NCI-H2029 (cell line): ENCODE measurements at regions not wholly inside any gene's neighbourhood (a gene's known extent, or its start where the extent isn't known, plus 50 kb on each side); places are given as distances from the start of the nearest gene placed in this dataset.

Source experiments
- DNase-seq: peaks from one replicate; lab custom pipeline; 2025; lab: John Stamatoyannopoulos, UW

DNA sequence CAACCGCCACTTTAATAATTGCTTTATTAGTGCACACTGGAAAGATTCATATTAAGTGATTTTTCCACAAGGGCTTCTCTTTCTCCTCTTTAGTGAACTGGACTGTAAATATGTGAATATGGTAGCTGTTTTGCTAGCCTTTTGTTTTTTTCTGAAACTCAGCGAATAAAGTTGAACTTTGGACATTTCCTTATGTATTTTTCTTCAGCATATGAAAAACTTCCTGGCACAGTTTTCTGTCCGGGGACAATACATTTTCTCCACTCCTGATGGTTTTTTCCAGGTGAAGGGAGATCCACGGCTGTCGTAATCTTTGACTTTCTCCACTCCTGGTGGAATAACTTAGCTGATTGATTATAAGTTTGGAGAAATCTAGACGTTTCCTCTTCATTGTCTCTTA is 457.4 kb upstream of the FAT1 start:
- no peak for DNase-seq

DNA sequence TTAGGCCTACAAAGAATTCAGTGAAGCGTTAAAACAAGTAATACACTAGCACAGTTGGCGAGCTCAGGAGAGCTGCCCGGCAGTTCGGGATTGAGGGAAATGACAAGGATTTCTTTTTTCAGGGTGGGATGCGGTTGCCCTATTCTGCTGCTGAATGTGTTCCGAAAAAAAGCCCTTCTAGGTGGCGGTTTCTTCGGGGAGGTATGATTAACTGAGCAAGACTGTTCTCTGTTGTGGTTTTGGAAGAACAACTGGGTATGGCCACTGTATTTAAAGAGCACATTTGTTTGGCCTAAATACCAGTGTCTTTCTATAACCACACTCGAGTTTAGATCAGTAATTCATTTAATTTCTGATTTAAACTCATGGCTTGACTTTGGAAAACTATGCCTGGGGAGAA is 459.7 kb upstream of the FAT1 start:
- no peak for DNase-seq

DNA sequence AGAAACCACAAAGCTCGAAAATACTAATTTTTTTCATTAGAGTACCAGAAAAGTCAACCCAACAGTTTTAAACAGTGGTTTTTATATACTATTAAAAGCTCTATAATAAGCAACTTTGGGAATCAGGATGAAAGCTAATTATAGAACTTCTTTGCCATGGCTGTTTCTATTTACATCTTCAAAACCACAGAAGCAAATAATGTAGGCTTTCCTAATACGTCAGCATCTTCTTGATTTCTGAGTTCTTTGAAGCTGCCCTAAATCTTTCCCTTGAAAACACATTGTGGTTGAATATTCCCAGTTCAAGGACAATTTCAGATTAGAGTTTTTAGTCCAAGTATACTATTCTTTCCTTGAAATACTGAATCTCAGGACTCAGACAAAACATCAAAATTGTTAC is 460.2 kb upstream of the FAT1 start:
- no peak for DNase-seq

DNA sequence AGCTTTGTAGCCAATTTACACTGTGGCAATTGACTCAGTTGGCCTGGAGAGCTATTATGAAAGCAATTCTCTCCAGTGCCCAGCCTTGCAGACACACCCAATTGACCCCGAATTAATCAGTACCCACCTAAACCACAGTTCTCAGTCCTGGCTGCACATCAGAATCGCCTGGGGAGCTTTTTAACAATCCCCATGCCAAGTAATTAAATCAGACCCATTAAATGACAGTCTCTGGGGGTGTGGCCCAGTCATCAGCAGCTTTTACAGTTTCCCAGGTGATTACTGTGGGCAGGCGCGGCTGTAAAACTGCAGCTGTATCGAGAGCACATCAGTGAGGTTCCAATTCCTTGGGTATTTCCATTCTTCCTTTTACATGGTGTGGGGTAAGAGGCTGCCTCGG is 460.9 kb upstream of the FAT1 start:
- DNase-seq: no peak

GRCh38 chr4:187188118-187188517 is 464.5 kb upstream of the FAT1 start:
- DNase-seq: no peak

DNA sequence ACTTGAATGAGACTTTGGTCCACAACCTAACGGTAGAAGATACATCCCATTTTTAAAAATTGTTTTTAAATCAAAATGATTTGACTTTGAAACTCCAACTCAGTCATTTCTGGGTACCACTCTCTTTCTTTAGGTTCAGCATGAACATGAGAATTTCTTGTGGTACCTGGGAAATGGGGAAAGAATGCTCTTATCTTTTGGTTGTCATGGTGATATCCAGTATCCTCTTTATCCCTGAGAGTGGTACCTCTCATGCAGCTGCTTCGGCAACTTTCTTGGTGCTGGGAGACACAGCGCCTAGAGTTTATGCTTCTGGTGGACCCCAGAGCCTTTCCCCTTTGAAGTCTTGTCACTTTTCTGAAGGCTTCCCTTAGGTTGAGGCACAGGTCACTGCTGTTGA is 465.1 kb upstream of the FAT1 start:
- DNase-seq: no peak

DNA sequence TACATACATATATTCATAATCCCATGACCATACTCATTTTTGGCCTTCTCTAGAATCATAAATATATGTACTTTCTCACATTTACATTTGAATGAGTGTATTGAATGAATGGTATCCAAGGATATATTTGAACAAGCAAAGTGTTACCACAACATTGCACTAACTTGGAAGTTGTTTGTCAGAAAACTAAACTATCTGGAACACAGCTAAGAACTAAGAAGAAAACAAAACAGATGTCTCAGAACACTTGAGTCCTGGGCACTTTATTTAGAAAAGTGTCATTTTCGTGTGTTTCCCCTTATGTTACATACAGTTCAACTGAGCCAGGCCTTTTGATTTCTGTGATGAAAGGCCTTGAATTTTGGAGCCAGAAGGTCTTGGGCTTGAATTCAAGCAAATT is 466.7 kb upstream of the FAT1 start:
- no peak for DNase-seq

GRCh38 chr4:187191676-187192075 is 468.0 kb upstream of the FAT1 start:
- no peak for DNase-seq

DNA sequence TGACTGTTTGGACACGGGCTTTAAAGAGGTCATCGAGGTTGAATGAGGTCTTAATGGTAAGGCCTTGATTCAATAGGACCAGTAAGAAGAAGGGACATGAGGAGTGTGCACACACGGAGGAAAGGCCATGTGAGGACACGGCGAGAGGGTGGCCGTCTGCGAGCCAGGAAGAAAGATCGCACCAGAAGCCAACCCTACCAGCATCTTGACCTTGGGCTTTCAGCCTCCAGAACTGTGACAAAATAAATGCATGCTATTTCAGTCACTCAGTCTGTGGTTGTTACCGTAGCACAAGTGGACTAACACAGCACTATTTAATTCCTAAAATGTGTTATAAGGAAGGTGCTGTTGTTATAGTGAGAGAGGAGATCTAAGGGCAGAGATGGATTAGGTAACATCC is 468.6 kb upstream of the FAT1 start:
- no peak for DNase-seq

- DNase-seq: no peak
Measured at GRCh38 chr4:187193141-187193540, 469.5 kb upstream of the FAT1 start.

DNA sequence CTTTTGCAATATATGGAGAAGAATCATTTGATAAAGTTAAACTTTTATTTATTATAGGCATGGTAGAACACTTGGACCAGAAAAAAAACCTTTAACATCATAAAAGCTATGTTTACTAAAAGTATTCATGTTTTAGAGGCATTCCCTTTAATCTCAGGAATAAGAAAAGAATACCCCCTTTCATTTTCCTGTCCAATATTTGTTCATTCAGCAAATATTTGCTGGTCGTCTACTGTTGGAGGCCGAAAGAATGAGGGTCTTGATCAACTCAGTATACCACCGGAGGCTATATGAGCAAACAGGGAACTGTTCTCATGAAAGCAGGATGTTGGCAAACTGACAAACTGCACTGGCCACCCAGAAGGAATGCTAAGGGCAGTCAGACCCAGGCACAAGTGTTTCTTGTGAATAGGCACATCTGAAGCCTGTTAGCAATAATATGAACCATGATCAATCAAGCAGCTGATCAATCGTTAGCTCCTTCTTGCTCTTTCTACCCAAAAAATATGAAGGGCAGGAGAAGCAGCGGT is 480.8 kb upstream of the FAT1 start:
- no peak for DNase-seq

DNA sequence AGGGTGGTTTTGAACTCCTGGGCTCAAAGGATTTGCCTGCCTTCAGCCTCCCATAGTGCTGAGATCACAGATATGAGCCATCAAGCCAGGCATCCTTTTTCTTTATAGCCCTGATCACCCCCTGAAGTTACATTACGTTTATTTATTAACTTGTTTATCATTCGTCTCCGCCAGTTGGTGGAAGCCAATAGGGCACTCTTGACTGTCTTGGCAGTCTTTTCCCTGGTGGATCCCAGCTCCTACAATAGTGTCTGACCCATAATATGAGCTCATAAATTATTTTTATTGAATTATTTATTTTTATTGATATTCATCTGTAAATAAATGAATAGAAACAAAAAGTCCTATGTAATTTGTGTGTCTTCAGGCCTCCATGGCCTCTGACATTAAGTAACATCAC is 484.3 kb upstream of the FAT1 start:
- DNase-seq: no peak

GRCh38 chr4:187208651-187209050 is 485.0 kb upstream of the FAT1 start:
- DNase-seq: no peak

GRCh38 chr4:187209921-187210613 is 486.4 kb upstream of the FAT1 start:
- DNase-seq: no peak

DNA sequence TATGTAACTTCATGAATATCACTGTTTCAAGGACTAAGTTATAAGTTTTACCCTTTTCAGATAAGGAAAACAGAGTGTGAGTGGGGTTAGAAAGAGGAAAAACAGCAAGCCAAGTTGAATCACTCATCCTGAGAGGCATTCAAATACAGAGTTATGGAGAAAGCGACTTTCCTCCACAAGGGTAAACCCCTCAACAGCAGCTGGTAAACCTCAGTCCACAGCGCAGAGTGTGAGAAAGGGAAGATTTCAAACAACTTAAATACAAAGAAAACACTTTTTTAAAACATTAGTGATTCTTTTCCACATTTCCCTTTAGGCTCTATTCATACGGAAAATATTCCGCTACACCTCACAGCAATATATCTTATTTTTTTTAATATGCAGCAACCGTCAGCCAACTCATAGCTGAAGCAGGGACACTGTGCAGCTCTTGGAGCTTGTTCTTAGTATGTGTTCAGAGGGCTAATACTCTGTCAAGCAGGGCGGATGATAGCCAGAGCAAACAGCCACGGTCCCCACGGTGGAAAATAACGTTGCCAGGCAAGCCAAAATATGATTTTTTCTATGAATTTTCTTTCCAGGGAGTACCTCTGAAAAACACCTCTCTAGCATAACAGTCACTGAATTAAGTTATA is 488.9 kb upstream of the FAT1 start:
- no peak for DNase-seq

DNA sequence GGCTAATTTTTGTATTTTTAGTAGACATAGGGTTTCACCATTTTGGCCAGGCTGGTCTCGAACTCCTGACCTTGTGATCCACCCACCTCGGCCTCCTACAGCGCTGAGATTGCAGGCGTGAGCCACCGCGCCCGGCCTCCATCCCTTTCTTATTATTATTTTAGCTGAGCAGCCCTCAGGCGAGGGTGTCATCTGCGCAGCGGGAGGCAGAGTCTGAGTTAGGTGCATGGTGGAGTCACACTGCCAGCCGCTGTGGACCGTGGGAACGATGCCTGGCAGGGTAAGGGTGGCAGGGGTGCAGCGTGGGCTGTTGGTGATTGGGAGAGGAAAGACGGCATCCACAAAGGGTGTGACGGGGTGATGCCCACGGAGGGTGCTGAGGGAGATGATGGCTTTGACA is 491.8 kb upstream of the FAT1 start:
- DNase-seq: no peak

DNA sequence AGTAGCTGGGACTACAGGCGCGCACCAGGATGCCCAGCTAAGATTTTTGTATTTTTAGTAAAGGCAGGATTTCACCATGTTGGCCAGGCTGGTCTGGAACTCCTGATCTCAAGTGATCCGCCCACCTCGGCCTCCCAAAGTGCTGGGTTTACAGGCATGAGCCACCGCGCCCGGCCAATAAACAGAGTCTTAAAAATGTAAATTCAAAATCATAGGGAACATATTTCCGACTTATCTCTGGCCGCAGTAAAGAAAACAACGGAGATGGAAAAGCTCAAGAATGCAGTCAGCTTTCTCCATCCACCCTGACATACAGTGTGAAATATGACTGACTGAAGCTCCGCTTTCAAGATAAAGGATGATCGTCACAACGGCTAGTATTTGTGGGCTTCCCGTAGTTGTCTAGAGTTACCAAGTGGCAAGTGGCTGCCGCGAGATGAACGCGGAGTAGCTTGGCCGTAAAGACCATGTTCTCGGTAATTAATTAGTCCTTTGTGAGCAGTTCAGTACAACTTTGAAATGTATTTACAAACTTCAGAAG is 495.1 kb upstream of the FAT1 start:
- no peak for DNase-seq

DNA sequence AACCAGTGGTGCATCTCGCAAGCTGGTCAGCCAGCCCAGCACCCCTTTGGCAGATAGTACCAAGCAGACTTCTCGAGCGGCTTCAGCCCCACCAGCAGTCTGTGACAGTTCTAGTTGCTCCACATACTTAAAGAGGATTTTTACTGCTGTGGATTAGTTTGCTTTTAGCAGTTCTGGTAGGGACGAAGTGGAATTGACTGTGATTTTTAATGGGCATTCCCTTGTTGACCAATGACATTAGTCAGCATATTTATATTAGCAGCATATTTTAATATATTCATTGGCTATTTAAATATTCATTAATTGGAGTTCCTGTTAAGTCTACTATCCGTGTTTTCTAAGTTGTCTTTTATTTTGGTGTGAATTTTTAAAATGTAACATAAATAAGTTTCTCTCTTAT is 500.9 kb upstream of the FAT1 start:
- no peak for DNase-seq

DNA sequence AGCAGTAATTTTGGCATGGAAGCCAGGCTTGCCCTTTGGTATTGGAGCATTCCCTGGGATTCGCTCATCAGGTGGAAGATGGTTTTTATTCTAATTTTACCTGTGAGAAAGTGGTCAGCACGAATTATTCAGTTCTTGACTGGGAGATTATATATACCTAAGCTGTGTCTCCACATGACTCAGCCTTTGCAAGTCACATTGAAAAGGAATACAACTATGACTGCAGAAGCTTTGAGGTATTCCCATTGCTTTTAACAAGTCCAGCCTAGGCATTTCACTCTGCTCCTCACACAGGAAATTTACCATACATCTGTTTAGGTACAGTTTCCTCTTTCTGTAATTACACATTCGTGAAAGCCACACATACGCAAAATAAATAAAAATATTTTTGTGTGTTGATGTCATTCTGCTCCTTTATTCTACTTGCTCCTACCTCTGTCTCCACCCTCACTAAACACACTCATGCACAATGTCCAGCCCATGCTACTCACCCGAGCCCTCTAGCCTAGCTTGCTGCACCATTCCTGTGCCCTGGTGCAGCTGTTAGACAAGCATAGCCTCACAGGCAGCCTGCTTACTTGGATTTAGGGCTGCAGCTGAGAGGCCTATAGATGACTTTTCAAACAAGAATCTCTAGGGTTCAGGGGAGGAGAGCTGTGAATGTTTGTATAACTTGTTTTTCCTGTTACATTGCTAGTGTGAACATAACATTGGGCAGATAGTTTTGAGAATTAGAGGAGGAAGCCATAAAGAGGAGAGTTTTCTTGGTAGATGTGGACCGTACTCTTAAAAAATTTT is 504.4 kb upstream of the FAT1 start:
- DNase-seq: no peak

DNA sequence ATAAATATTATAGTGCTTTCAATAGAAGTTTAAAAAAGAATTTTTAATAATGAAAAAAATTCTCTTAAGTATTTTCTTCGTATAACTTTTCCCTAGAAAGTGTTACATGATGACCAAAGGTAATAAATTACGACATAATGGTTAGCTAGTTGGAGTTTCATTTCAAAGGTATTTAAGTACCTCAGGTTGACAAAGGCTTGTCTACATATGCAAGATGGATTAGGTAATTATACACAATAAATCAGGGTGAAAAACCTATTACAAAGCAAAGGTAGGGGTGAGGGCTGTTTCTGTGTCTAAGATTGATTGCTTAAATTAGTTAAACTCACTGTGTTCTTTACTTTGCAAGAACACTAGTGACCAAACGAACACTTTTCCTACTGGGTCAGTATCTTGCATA is 508.5 kb upstream of the FAT1 start:
- DNase-seq: no peak

DNA sequence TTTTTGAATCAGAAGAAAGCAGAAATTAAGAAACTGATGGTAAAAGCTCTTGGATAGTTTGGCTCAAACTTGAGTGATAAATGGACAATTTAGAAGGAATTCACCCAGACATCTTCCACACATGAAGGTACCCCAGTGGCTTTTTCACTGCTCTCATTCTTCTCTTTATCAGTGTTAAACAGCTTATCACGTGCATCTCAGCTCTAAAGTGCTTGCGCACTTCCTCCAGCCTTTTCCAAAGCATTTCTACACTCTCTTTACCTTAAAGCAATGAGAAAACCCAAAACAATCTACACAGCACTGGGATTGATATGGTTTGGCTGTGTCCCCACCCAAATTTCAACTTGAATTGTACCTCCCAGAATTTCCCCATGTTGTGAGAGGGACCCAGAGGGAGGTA is 509.1 kb upstream of the FAT1 start:
- no peak for DNase-seq

DNA sequence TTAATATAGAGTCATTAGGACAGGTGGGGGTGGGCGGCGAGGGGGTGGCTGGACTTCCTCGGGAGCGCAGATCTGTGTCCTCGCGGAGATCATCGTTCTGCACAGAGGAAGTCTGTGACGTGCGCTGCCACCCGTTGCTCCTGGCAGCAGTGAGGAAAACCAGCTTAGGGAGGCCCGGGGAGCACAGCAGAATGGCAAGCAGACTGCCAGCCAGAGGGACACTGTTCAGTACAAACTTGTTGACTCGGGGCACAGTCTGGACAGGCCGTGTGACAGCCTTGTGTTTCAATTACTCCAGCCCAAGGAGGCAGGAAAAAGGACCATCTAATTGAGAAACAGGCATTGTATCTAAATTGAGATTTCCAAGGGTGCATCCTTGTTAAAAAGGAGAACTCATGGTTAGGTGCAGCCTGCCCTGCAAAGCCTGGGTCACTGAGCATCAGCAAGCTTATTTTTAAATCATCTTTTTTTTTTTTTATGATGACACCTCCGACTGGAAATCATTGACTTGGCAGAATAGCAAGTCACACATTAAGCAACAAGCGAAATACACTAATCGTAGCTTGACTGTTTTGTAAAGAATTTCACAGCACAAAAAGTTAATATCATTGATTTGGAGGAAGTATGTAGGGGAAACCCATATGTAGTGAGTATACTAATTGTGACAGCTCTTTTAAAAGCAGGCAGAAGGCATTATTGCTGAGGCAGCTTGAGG is 512.0 kb upstream of the FAT1 start:
- DNase-seq: no peak
